IPS-18c (cell line): ENCODE measurements at regions not wholly inside any gene's neighbourhood (a gene's known extent, or its start where the extent isn't known, plus 50 kb on each side); places are given as distances from the start of the nearest gene placed in this dataset.

ENCODE experiments used
- H3K4me3 ChIP-seq: 2 replicates; pipeline ENCODE4 v1.7.0; 2013; ENCODE audit warnings: low read depth, mild to moderate bottlenecking, low read length, moderate library complexity; ENCODE audit not compliant: insufficient read depth
- H3K9me3 ChIP-seq: one replicate; pipeline ENCODE4 v1.6.1; 2013; ENCODE audit warnings: mild to moderate bottlenecking, low read length, moderate library complexity; ENCODE audit not compliant: control insufficient read depth, insufficient read depth

- no peak overlapping the region for H3K4me3 ChIP-seq
- H3K9me3 ChIP-seq = peaks cover 5% of the 10 kb centered on the region
Observed at GRCh38 chrX:45757272-45757671, 556.6 kb upstream of the DIPK2B start.

- peaks cover 5% of the 10 kb centered on the region for H3K9me3 ChIP-seq
- no peak overlapping the region for H3K4me3 ChIP-seq
Observed at GRCh38 chrX:45756557-45756956, 555.9 kb upstream of the DIPK2B start.

DNA sequence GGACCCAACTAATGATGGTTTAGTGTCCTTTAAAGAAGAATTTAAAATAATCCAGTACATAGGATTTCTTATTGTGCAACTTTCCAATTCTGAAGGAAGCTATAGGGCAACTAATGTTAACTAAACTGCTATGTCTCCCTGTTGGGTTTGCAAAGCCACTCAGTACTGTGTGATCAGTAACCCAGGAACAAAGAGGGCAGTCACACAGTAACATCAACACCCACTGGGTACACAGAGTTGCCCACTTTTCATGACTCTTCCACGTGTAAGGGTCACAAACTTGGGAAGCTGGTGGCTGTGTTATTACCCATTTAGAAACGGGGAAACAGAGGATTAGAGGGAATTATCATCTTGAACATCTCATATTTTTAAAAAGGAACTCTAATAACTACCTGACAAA is 555.0 kb upstream of the DIPK2B start:
- peaks cover 5% of the 10 kb centered on the region for H3K9me3 ChIP-seq
- H3K4me3 ChIP-seq = no peak overlapping the region

DNA sequence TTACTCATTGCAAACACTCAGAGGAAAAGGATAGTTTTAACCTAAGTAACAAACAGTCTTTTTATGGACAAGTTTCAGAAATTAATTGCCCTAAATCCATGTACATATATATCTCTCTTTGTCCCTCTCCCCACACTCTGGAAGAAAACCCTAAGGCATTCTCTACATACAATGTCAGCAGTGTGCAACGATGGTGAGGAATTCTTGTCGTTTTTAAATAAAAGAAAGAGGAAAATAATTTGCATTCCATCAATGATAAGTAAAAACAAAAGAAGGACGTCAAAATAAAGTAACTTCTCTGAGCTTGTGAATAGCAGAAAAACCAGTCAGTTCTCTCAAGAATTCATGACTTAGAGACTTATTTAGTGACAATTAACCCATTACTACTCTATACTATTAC is 550.5 kb upstream of the DIPK2B start:
- Histone ChIP-seq H3K4me3 (no peak overlapping the region), H3K9me3 (peaks cover 2% of the 10 kb centered on the region)

DNA sequence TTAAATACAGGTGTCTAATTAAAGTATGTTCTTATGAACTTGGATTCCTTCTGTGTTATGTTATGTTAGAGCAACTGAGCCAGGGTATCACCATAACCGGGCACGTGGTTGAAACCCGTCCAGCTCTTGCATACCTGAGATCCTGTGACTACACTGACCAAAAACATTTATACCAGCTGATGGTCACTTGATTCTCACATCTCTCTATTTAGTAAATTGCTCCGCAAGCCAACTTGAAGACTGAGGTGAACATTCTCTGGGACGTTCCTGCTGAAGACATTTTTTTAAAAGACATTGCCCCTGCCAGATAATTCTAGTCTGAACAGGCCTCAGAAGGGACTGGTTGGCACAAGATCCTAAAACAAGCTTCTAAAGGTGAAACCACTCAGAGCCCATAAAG is 550.0 kb upstream of the DIPK2B start:
- Histone ChIP-seq H3K9me3 (peaks cover 2% of the 10 kb centered on the region), H3K4me3 (no peak overlapping the region)

DNA sequence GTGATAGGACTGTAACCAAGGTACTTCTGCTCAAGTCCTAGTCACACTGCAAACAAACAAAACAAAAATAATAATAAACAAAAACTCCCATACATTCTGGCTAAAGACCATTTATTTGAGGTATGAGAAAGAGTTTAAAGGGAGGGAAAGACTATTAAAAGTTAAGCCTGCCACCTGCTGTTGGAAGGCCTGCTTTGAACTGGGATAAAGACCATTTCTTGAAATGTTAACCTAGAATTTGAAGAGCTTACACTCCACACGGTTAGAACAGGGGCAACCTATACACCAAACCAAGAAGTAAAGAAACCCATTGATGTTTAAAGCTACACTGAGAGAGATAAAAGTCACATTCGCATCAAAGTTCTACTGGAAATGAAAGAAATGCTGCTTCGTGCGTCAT is 548.7 kb upstream of the DIPK2B start:
- no peak overlapping the region for H3K4me3 ChIP-seq
- H3K9me3 ChIP-seq = peaks cover 2% of the 10 kb centered on the region

GRCh38 chrX:45748369-45748774 is 547.7 kb upstream of the DIPK2B start:
- peaks cover 2% of the 10 kb centered on the region for H3K9me3 ChIP-seq
- H3K4me3 ChIP-seq = no peak overlapping the region

DNA sequence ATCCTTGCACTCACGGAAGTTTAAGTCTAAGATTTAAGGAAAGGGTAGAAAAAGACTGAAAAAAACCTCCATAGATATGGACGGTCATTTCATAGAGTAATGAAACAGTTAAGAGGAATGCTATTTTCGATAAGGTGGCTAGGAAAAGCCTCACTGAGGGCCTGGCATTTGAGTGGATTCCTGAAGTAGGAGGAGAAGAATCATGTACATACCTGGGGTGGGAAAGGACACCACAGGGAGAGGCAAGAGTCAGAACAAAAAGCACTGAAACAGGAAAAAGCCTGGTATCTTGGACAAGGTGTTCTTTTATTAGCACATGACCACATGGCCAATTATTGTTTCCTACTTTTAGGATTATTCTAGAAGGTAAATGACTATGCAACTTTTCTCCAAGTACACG is 547.2 kb upstream of the DIPK2B start:
- Histone ChIP-seq H3K4me3 (no peak overlapping the region), H3K9me3 (no peaks in the 10 kb centered on the region)

GRCh38 chrX:45745479-45745878 is 544.8 kb upstream of the DIPK2B start:
- Histone ChIP-seq H3K9me3 (no peaks in the 10 kb centered on the region), H3K4me3 (no peak overlapping the region)

- Histone ChIP-seq H3K9me3 (no peaks in the 10 kb centered on the region), H3K4me3 (no peak overlapping the region)
Observed at GRCh38 chrX:45743906-45744625, 543.4 kb upstream of the DIPK2B start.

DNA sequence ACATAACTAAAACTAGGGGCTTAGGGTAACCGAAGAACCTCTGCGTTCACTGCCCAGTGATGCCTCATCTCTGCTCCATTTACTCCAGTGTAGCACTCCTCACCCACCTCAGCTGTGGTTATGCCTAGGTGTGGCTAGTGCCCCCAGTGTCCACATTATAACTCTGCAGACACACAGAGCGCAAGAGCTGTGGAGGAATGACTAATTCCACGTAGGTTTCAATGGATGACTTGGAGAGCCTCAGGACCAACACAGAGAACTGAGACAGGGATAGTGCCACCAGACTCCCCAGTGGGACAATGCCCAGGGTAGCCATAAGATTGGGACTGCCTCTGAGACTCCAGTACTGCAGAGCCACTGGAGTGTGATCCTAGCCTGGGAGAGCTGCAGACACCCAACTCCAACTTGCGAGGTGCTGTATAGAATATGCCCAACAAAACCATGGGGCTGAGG is 542.4 kb upstream of the DIPK2B start:
- Histone ChIP-seq H3K4me3 (no peak overlapping the region), H3K9me3 (no peaks in the 10 kb centered on the region)

GRCh38 chrX:45740291-45740690 is 539.6 kb upstream of the DIPK2B start:
- H3K4me3 ChIP-seq = no peak overlapping the region
- no peaks in the 10 kb centered on the region for H3K9me3 ChIP-seq

DNA sequence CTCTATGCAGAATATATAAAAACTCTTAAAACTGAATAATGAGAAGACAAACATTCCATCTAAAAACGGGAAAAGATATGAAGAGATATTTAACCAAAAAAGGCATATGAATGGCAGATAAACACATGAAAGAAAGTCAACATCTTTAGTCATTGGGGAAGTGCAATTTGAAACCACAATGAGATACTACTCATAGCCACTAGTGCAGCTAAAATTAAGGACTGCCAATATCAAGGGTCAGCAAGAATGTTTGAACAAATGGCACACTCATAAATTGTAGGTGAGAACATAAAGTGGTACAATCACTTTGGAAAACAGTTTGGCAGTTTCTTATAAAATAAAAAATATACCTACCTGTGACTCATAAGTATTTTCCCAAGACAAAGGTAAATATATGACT is 534.9 kb upstream of the DIPK2B start:
- H3K9me3 ChIP-seq = peaks cover 2% of the 10 kb centered on the region
- no peak overlapping the region for H3K4me3 ChIP-seq

GRCh38 chrX:45731448-45731847 is 530.8 kb upstream of the DIPK2B start:
- Histone ChIP-seq H3K9me3 (peaks cover 2% of the 10 kb centered on the region), H3K4me3 (no peak overlapping the region)

DNA sequence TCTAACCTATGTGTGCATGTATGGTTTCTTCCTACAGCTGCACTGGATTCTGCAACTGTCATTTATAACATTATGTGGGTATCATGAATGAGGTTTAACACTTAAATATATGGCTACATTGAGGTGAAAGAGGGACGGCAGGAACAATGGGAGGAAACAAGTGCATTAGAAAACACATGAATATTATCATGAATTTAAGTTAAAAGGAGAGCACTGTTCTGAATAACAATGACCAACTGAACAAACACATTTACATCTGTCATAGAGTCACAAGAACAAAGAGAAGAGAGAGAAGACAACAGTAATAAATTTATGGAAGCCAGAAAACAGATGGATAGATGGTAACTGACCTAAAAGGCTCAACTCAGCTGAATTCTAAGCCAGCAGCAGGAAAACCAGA is 527.1 kb upstream of the DIPK2B start:
- Histone ChIP-seq H3K4me3 (no peak overlapping the region), H3K9me3 (no peaks in the 10 kb centered on the region)

DNA sequence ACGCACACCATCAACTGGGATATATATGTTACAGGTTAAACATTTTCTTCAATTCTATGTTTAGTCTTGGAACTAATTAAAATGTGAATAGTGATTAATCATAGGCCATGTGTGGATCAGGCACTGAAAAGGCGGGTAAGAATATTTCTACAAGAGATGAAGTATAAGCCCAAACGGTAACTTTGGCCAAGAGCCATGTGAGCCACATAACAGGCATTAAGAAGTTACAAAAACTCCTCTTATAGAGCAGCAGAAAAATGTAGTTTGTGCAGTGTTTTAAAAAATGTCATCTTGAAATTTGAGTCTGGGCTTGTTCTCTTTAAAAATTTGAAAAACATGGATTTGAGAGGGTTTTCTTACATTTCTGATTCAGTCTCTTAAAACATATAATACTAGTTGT is 521.8 kb upstream of the DIPK2B start:
- Histone ChIP-seq H3K9me3 (no peaks in the 10 kb centered on the region), H3K4me3 (no peak overlapping the region)

- H3K9me3 ChIP-seq = peaks cover 6% of the 10 kb centered on the region
- no peak overlapping the region for H3K4me3 ChIP-seq
Observed at GRCh38 chrX:45719751-45720501, 519.2 kb upstream of the DIPK2B start.

- peaks cover 6% of the 10 kb centered on the region for H3K9me3 ChIP-seq
- H3K4me3 ChIP-seq = no peak overlapping the region
Observed at GRCh38 chrX:45718676-45719075, 518.0 kb upstream of the DIPK2B start.
